ENCODE measurements at regions not wholly inside any gene's neighbourhood (a gene's known extent, or its start where the extent isn't known, plus 50 kb on each side); places are given as distances from the start of the nearest gene placed in this dataset.

- dilution Hi-C loops (cut with HindIII; ENCODE audit: low sequenced_read_pairs, unreplicated experiment) (no loop called here), in situ Hi-C loops (cut with MboI; ENCODE audit: low sequenced_read_pairs) (loop anchor here (5.0 kb wide), 1 partner anchor 136 kb away; no protein-coding TSS in a partner anchor), intact Hi-C loops (cut with micrococcal nuclease) (loop anchor here (5.0 kb wide), 1 partner anchor 256 kb away; the partner anchor contains the start of gene BTBD10)
- Histone ChIP-seq H2BK5ac (ENCODE audit: low read depth, low read length, poor library complexity, severe bottlenecking) (no peak overlapping the region), H3K56ac (ENCODE audit: extremely low read depth, insufficient read depth, low read length) (no peak overlapping the region), H3K4me1 (ENCODE audit: control insufficient read depth, insufficient read depth, low read length) (peaks cover 13% of the 10 kb centered on the region), H2AFZ (replicated peaks; ENCODE audit: low read length, poor library complexity) (peak overlapping the region; percentile 21), H3K4me2 (ENCODE audit: low read depth, low read length) (no peak overlapping the region), H4K8ac (ENCODE audit: low read depth in 2 of 2, low read length in 2 of 2) (peak overlapping the region; percentile 89 to 91; a peak in 3 of 4 replicates), H2AK9ac (replicated peaks; ENCODE audit: low read depth, low read length, poor library complexity) (no peak overlapping the region), H3K4ac (ENCODE audit: low read depth, low read length) (0 out of 2 replicates have a peak overlapping the region, but pooled peaks have one; percentile 5), H3K14ac (replicated peaks; ENCODE audit: low read depth, low read length) (no peak overlapping the region; the same call in 1 of the 2 replicates), H2BK15ac (ENCODE audit: low read depth, low read length) (peak overlapping the region; percentile 76; the same call in 2 of the 3 replicates), H4K20me1 (ENCODE audit: insufficient read depth, low read length) (no peaks in the 10 kb centered on the region), H2AK5ac (ENCODE audit: low read depth, low read length) (peak overlapping the region; percentile 45; the same call in 1 of the 2 replicates), H3K79me1 (ENCODE audit: low read depth in 1 of 2, low read length in 2 of 2) (no peaks in the 10 kb centered on the region), H3K9ac (ENCODE audit: low read depth, low read length) (no peak overlapping the region), H3K18ac (ENCODE audit: low read depth, low read length) (peak overlapping the region; percentile 26; the same call in 1 of the 2 replicates), H3K23ac (ENCODE audit: low read depth, low read length) (no peak overlapping the region), H4K5ac (ENCODE audit: low read depth, low read length) (no peak overlapping the region), H3K27ac (ENCODE audit: insufficient read depth, low read length) (no peak overlapping the region), H3K9me3 (ENCODE audit: control insufficient read depth, insufficient read depth, low read length) (no peaks in the 10 kb centered on the region; the same call in 1 of the 2 replicates), H4K91ac (ENCODE audit: insufficient read depth, low read depth, low read length) (no peak overlapping the region), H3K27me3 (ENCODE audit: control insufficient read depth, insufficient read depth, low read length) (no peaks in the 10 kb centered on the region), H2BK120ac (ENCODE audit: low read depth, low read length) (0 out of 2 replicates have a peak overlapping the region, but pooled peaks have one; percentile 38), H2BK20ac (ENCODE audit: low read depth, low read length) (peak overlapping the region; percentile 36; the same call in 1 of the 2 replicates), H3K4me3 (ENCODE audit: insufficient read depth, low read depth, low read length) (no peak overlapping the region), H3K36me3 (ENCODE audit: control insufficient read depth, insufficient read depth, low read length) (no peaks in the 10 kb centered on the region), H3K9me1 (ENCODE audit: insufficient read depth, low read length) (0 out of 2 replicates have a peak, but pooled peaks cover 8% of the 10 kb centered on the region)
- DNase-seq (no peak), ATAC-seq (ENCODE audit: low read depth) (no peak)
- no TSS peak for BruUV-seq (replicated peaks)
- POLR2A ChIA-PET (ENCODE audit: unreplicated experiment), result interaction anchor here (0.6 kb wide), 1 partner anchor 188 kb away, joined by 4 read pairs; no protein-coding TSS in a partner anchor
- CTCF ChIA-PET, result no interaction called here
- no CpG with 5 or more reads among the region's 6 CpGs for WGBS, 2 experiments (ENCODE audit: extremely low coverage in 2 of 2, insufficient read length in 1 of 2)
- TF ChIP-seq CHD1 (IDR thresholded peaks at IDR 0.05; ENCODE audit: low read depth, low read length) (no peak), MAZ (IDR thresholded peaks at IDR 0.05; ENCODE audit: borderline replicate concordance, low read depth, low read length) (no peak), RCOR1 (IDR thresholded peaks at IDR 0.05; ENCODE audit: insufficient replicate concordance, low read length) (no peak), POLR2A (IDR thresholded peaks at IDR 0.05; ENCODE audit: low read depth, low read length) (no peak), MXI1 (IDR thresholded peaks at IDR 0.05; ENCODE audit: borderline replicate concordance, low read depth, low read length) (no peak), RAD21 (IDR thresholded peaks at IDR 0.05; ENCODE audit: low read length) (no peak), CEBPB (IDR thresholded peaks at IDR 0.05; ENCODE audit: low read depth, low read length) (no peak), RFX5 (IDR thresholded peaks at IDR 0.05; ENCODE audit: low read depth, low read length) (no peak), MAFK (IDR thresholded peaks at IDR 0.05; ENCODE audit: low read depth, low read length) (no peak), SMC3 (IDR thresholded peaks at IDR 0.05; ENCODE audit: low read depth, low read length) (no peak), FOS (IDR thresholded peaks at IDR 0.05; ENCODE audit: low read depth, low read length) (no peak), ELK1 (IDR thresholded peaks at IDR 0.05; ENCODE audit: borderline replicate concordance, low read depth, low read length) (no peak), BHLHE40 (IDR thresholded peaks at IDR 0.05; ENCODE audit: low read depth, low read length) (no peak), NFE2L2 (IDR thresholded peaks at IDR 0.05; ENCODE audit: low read depth, low read length) (no peak)
- TF ChIP-seq, protein P1, sequence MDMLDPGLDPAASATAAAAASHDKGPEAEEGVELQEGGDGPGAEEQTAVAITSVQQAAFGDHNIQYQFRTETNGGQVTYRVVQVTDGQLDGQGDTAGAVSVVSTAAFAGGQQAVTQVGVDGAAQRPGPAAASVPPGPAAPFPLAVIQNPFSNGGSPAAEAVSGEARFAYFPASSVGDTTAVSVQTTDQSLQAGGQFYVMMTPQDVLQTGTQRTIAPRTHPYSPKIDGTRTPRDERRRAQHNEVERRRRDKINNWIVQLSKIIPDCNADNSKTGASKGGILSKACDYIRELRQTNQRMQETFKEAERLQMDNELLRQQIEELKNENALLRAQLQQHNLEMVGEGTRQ (IDR thresholded peaks at IDR 0.05; ENCODE audit: low read depth, low read length), result no peak
Observed at GRCh38 chr11:13206086-13206640, 71.4 kb upstream of the BMAL1 start.

Measured in IMR-90 (cell line).